PC-9 (cell line): ENCODE measurements at regions not wholly inside any gene's neighbourhood (a gene's known extent, or its start where the extent isn't known, plus 50 kb on each side); places are given as distances from the start of the nearest gene placed in this dataset.

ENCODE experiments used
- BruUV-seq: library from RNA; stranded (reverse); fragments of 400-500 nt; replicated peaks from 2 replicates; lab custom pipeline; 2021; lab: Mats Ljungman, UMichigan
- CTCF ChIA-PET: fragments of 300-600 bp; sonication (Branson Sonifier 250); formaldehyde crosslinking; loops from one replicate; lab custom pipeline; 2022; ENCODE audit warnings: antibody characterized with exemption; lab: Charles Lee
- POLR2A ChIA-PET: fragments of 300-600 bp; sonication (Branson Sonifier 250); formaldehyde crosslinking; loops from one replicate; lab custom pipeline; 2022; ENCODE audit warnings: antibody characterized with exemption; ENCODE audit not compliant: unreplicated experiment; lab: Charles Lee
- DNase-seq, 2 experiments: peaks; one replicate each; pipeline versions ENCODE4 v3.0.0 to v3.0.0-alpha.2; 2015 to 2022; ENCODE audit warnings: mixed read lengths in 1 of 2
- H2AFZ ChIP-seq: fragments of 200-600 bp; sonication (generic); 2 replicates; pipeline ENCODE4 v1.8.1; 2017; ENCODE audit warnings: antibody characterized with exemption
- H3F3A ChIP-seq: fragments of 200-600 bp; sonication (generic); 2 replicates; pipeline ENCODE4 v1.8.1; 2017; ENCODE audit warnings: antibody characterized with exemption, mild to moderate bottlenecking, low read depth; ENCODE audit not compliant: insufficient read depth
- H3K27ac ChIP-seq: fragments of 200-600 bp; sonication (generic); 2 replicates; pipeline ENCODE4 v1.6.1; 2016; ENCODE audit warnings: mixed run types
- H3K27me3 ChIP-seq: fragments of 200-600 bp; sonication (generic); 2 replicates; pipeline ENCODE4 v1.6.1; 2016; ENCODE audit warnings: low read depth, mixed run types; ENCODE audit not compliant: insufficient read depth
- H3K36me3 ChIP-seq: fragments of 200-600 bp; sonication (generic); 2 replicates; pipeline ENCODE4 v1.6.1; 2016; ENCODE audit warnings: low read depth, mixed run types
- H3K4me1 ChIP-seq: fragments of 200-600 bp; sonication (generic); replicated peaks from 2 replicates; pipeline ENCODE4 v1.6.1; 2016; ENCODE audit warnings: mixed run types; ENCODE audit not compliant: insufficient read depth
- H3K4me2 ChIP-seq: fragments of 200-600 bp; sonication (generic); 2 replicates; pipeline ENCODE4 v1.6.1; 2017; ENCODE audit warnings: mixed run types
- H3K4me3 ChIP-seq: fragments of 200-600 bp; sonication (generic); 2 replicates; pipeline ENCODE4 v1.6.1; 2016; ENCODE audit warnings: mixed run types
- H3K79me2 ChIP-seq: fragments of 200-600 bp; sonication (generic); 2 replicates; pipeline ENCODE4 v1.6.1; 2017; ENCODE audit warnings: low read depth, mixed run types
- H3K9me2 ChIP-seq: fragments of 200-600 bp; sonication (generic); 2 replicates; pipeline ENCODE4 v1.8.1; 2017; ENCODE audit warnings: mild to moderate bottlenecking; ENCODE audit not compliant: insufficient read depth
- H3K9me3 ChIP-seq: fragments of 200-600 bp; sonication (generic); 2 replicates; pipeline ENCODE4 v1.8.1; 2016; ENCODE audit warnings: low read depth; ENCODE audit not compliant: insufficient read depth
- H4K20me1 ChIP-seq: fragments of 200-600 bp; sonication (generic); 2 replicates; pipeline ENCODE4 v1.8.1; 2017; ENCODE audit not compliant: insufficient read depth
- CTCF ChIP-seq: fragments of 200-600 bp; sonication (generic); conservative IDR thresholded peaks from 2 replicates; pipeline ENCODE4 v1.6.1; 2017; ENCODE audit warnings: mixed run types, antibody characterized with exemption, mild to moderate bottlenecking, moderate library complexity
- EZH2 ChIP-seq: fragments of 200-600 bp; sonication (generic); IDR thresholded peaks from 2 replicates; pipeline ENCODE4 v1.8.0; 2017; ENCODE audit warnings: antibody characterized with exemption, low read depth
- intact Hi-C: fragments of 100-400 bp; cut with micrococcal nuclease; formaldehyde crosslinking; loops from one replicate; pipeline ENCODE4 v1.10.0; 2022; ENCODE audit not compliant: unreplicated experiment

- Histone ChIP-seq H3K9me2 (no peaks in the 10 kb centered on the region), H3F3A (no peaks in the 10 kb centered on the region), H2AFZ (no peak overlapping the region), H3K27me3 (no peaks in the 10 kb centered on the region), H3K9me3 (no peaks in the 10 kb centered on the region), H3K4me2 (no peak overlapping the region), H4K20me1 (no peaks in the 10 kb centered on the region), H3K79me2 (no peaks in the 10 kb centered on the region), H3K27ac (no peak overlapping the region), H3K36me3 (no peaks in the 10 kb centered on the region), H3K4me1 (peaks cover 13% of the 10 kb centered on the region), H3K4me3 (no peak overlapping the region)
- TF ChIP-seq EZH2 (no peak), CTCF (no peak)
- no TSS peak for BruUV-seq
- intact Hi-C loops = no loop called here
- no peak for DNase-seq
- ChIA-PET CTCF (no interaction called here), POLR2A (no interaction called here)
Observed at GRCh38 chr12:58079806-58080205, 138.4 kb downstream of the ATP23 start.

GRCh38 chr12:58081488-58081887, 140.1 kb downstream of the ATP23 start:
- H3K79me2 ChIP-seq = no peaks in the 10 kb centered on the region
- ChIA-PET POLR2A (no interaction called here), CTCF (interaction anchor here (0.5 kb wide), 1 partner anchor 54 kb away, joined by 3 read pairs; no protein-coding TSS in a partner anchor)
- H4K20me1 ChIP-seq = no peaks in the 10 kb centered on the region
- no TSS peak for BruUV-seq
- no peak overlapping the region for H2AFZ ChIP-seq
- H3F3A ChIP-seq = no peaks in the 10 kb centered on the region
- H3K9me3 ChIP-seq = no peaks in the 10 kb centered on the region
- peak overlapping the region; percentile 30 for H3K4me2 ChIP-seq
- intact Hi-C loops = no loop called here
- peak; percentile 25 to 58 for DNase-seq
- H3K27me3 ChIP-seq = no peaks in the 10 kb centered on the region
- H3K36me3 ChIP-seq = no peaks in the 10 kb centered on the region
- peaks cover 13% of the 10 kb centered on the region for H3K4me1 ChIP-seq
- H3K27ac ChIP-seq = no peak overlapping the region
- no peak for TF ChIP-seq EZH2
- TF ChIP-seq CTCF = no peak
- H3K4me3 ChIP-seq = no peak overlapping the region
- H3K9me2 ChIP-seq = no peaks in the 10 kb centered on the region

- Histone ChIP-seq H3K9me2 (no peaks in the 10 kb centered on the region), H3K27ac (no peak overlapping the region), H4K20me1 (no peaks in the 10 kb centered on the region), H3F3A (no peaks in the 10 kb centered on the region), H3K27me3 (no peaks in the 10 kb centered on the region), H3K4me2 (no peak overlapping the region), H3K4me1 (peaks cover 13% of the 10 kb centered on the region), H3K9me3 (no peaks in the 10 kb centered on the region), H3K79me2 (no peaks in the 10 kb centered on the region), H3K4me3 (no peak overlapping the region), H2AFZ (no peak overlapping the region), H3K36me3 (no peaks in the 10 kb centered on the region)
- CTCF ChIA-PET = no interaction called here
- POLR2A ChIA-PET = no interaction called here
- no peak for DNase-seq
- BruUV-seq = no TSS peak
- intact Hi-C loops = no loop called here
- no peak for TF ChIP-seq EZH2
- no peak for TF ChIP-seq CTCF
Observed at GRCh38 chr12:58082996-58083395, 141.6 kb downstream of the ATP23 start.
